NCI-H524 treated with DMSO at 0.1 percent for 48 hours (cell line): ENCODE measurements at regions not wholly inside any gene's neighbourhood (a gene's known extent, or its start where the extent isn't known, plus 50 kb on each side); places are given as distances from the start of the nearest gene placed in this dataset.
"Not testable (repeated sequence)": the region's sequence is repeated elsewhere in the genome, so short reads cannot be mapped to it uniquely, and the experiment has no call there.

Experiments
- DNase-seq: peaks from one replicate; lab custom pipeline; 2025; lab: John Stamatoyannopoulos, UW

DNA sequence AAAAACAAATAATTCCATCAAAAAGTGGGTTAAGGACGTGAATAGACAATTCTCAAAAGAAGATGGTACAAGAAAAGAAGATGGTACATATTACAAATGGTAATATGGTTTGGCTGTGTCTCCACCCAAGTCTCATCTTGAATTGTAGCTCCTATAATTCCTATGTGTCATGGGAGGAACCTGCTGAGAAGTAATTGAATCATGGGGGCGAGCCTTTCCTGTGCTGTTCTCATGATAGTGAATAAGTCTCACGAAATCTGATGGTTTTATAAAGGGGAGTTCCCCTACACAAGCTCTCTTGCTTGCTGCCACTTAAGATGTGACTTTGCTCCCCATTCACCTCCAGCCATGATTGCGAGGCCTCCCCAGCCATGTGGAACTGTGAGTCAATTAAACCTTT is 172.9 kb downstream of the C11orf91 start:
- DNase-seq: not testable (repeated sequence)

DNA sequence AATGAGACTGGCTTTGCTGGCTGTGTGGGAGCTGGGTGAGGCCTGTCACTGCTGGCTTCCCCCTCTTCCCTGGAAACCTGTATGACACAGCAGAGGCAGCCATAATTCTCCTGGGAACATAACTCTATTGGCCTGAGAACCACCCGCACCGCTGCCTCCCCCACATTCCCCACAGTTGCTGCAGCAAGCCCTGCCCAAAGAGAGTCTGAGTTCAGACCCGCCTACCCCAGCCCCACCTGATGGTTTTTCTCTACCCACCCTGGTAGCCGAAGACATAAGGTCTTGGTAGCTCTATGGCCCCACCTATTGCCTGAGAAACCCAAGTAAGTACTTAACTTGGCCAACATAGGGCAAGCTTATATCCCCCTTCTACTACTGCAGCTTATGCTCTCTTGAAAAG is 174.8 kb downstream of the C11orf91 start:
- no peak for DNase-seq

GRCh38 chr11:33521384-33521783 is 179.2 kb downstream of the C11orf91 start:
- no peak for DNase-seq

DNA sequence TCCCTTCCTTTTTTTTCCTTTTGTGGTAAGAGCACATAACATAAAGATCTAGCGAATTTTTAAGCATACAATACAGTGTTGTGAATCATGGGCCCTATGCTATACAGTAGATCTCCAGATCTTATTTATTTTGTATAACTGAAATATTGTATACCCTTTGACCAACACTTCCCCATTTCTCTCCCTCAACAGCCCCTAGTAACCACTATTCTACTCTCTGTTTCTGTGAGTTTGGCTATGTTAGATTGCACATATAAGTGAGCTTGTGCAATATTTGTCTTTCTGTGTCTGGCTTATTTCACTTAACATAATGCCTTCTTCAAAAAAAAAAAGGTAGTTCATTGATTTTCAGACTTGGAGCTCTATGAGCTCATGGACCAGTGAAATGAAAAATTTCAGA is 180.5 kb downstream of the C11orf91 start:
- no peak for DNase-seq

DNA sequence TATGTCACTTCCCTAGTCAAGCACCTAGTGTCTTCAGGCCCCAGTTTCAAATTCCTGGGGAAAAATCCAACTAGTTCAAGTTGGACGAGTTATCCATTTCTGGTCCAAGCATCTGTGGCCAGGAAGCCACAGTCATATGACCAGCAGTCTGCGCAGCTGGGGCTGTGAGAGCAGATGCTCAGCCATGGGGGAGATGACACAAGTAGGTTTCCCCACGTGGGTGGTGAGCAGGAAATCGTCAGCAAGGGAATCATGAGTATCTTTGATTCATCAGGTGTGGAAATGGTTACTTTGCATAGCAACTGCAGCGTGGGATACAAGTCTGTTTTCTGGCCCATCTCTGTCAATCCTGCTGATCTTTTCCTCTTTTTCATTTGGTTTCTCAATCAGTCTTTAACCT is 185.3 kb downstream of the C11orf91 start:
- no peak for DNase-seq

DNA sequence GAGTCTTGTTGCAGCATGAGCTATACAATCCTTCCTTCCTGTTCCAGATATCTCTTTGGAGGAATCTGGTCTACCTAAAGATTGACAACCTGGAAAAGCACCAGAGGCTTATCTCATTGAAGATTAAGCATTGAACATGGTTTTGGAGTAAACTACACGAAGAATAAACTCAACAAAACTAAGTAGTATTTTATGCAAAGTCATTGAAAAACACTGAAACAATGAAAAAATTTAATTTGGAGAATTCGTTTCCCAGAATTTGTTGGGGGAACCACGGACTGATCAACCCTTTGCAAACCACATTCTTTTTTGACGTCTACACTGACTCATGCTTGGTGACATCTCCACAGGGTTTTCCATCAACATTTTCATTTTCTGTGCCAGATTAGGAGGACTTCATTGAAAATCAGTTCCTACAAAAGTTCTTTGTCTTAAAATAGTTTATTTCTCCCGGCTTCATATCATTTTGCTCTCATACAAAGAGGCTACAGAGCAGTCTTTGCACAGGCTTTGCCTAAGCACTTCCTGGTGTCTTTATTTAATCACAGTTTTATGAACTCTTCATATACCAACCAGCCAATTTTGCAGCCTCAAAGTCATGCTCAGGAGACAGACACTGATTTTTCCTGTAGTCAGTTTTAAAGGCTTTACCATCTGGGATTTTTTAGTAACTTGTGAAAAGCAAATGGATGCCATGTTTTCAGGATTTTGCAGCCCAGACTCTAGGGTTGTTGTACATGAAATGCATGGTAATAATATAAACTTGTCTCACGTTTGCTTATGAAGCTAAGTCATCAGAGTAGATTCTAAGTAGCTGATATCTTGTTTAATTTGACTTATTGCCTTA is 186.3 kb downstream of the C11orf91 start:
- DNase-seq: no peak

GRCh38 chr11:33509632-33510031 is 191.0 kb downstream of the C11orf91 start:
- DNase-seq: no peak

- DNase-seq: no peak
Observed at GRCh38 chr11:33507967-33508366, 192.7 kb downstream of the C11orf91 start.

DNA sequence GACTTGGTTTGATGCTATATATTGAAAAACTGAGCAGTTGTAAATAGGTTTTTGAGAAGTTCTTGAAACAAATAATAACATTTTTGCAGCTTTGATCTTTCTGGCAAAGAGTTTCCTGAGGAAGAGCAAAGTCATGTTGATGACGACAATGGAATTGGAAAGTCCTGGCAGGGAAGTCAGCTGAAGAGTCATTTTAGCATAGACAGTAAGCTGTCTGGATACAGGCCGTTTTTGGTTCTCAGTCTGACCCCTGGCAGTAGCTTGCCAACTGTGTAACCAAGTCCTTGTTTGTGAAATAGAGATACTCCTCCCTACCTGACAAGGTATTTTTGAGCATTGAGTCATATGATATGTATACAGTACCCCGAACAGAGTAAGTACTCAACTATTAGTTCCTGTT is 193.3 kb downstream of the C11orf91 start:
- DNase-seq: no peak

DNA sequence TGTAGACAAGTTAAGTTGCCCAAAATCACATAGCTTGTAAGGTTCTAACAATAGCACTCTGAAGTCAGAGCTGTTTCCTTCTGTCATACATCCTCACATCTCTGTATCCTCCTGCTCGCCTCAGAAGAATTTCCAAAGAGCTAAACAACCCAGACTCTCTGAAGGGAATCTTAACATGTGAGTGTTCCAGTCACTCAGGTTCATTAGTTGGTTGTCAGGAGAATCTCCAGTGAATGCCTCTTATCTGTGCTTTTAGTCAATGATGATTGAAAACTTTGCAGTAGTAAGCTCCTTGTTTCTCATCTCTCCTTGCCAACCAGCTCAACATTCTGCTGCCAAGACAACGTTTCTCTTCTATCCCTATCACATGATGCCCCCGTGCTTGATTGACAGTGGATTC is 195.5 kb downstream of the C11orf91 start:
- no peak for DNase-seq

DNA sequence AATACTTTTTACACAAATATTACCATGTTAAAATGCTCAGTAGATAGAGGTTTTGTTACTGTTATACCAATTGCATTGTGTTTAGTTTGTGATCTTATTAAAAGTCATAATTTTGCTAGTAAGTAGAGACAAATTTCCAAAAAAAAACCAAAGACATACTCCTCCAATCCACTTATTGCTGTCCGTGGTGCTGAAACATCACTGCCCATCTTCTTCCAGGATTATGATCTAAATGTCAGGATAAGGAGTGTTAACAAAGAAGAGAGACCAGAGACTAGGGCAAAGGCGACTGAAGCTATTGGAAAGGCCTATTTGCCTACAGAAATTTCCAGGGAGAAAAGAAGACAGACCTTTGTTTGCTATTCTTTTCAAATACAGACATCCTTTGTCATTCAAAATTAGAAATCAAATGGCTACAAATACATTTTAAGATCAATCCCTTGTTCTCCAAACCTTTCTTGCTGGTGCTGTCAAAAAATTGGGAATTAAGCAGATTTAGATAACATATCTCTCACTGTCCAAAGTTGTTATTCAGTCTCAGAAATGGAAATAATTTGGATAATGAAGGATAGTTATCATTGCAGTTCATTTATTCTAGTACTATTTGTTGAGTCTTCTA is 199.7 kb downstream of the C11orf91 start:
- no peak for DNase-seq

DNA sequence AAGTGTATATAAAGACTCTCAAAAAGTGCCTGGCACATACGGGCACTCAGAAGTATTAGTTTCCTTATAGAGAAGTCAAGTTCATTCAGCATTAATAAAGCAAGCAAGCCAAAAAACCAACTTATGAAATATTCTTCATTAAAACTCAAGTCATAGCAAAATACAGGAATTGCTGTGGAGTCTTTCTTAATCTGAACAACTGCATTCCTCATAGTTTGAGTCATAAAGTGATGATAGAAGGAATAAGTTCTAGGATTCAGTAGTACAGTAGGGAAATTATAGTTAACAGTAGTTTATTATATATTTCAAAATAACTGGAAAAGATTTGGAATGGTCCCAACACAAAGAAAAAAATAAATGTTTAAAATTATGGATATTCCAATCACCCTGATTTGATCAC is 200.3 kb downstream of the C11orf91 start:
- no peak for DNase-seq

DNA sequence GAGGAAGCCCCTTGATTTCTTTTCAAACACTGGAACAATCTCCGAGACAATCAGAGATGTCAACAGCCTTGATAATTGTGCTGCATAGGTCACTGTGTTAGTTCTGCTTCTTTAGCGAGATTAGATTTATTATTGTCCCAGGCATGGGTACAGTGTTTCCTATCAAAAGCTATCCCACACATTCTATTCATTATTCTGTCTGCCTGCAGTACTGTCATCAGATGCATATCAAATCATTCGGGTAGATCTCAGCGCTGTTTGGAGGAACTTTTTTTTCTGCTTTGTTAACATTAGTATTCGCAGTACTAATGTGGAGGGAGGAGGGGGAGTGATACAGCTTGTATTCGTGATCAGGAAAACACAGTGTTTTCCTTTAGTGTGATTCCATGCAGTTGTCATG is 208.0 kb downstream of the C11orf91 start:
- no peak for DNase-seq

DNA sequence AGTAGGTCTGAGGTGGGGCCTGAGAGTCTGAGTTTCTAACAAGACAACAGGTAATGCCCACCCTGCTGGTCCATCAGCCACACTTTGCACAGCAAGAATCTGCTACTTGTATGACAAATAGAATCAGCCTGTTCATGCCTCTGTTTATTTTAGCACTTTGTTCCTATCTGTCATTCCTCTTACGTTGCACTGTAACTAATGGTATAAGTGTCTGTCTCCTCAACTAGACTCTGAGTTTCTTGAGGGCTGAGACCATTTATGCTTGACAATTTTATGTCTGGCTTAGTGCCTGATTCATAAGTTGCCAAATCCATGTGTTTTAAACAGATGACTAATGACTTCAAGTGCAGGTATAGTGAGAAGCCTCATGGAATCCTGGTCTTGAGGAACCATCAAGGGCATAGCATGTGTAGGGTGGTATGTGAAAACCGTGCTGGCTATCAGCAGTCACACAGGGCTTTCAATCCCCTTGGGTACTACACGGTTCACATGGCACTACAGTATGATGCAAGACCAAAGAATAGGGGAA is 209.7 kb downstream of the C11orf91 start:
- no peak for DNase-seq

DNA sequence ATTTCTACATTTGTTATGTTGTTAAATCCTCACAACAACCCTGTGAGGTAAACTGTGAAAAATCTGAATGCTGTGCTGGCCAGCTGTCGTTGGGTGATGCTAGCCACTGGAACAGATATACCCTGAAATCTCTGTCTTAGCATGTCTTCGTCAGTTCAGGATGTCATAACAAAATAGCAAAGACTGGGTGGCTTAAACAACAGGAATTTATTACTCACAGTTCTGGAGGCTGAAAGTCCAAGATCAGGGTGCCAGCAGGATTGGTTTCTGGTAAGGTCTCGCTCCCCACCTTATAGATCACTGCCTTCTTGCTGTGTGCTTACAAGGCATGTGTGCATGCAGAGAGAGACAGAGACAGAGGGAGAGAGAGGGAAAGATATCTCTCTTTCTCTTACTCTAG is 211.7 kb downstream of the C11orf91 start:
- no peak for DNase-seq

DNA sequence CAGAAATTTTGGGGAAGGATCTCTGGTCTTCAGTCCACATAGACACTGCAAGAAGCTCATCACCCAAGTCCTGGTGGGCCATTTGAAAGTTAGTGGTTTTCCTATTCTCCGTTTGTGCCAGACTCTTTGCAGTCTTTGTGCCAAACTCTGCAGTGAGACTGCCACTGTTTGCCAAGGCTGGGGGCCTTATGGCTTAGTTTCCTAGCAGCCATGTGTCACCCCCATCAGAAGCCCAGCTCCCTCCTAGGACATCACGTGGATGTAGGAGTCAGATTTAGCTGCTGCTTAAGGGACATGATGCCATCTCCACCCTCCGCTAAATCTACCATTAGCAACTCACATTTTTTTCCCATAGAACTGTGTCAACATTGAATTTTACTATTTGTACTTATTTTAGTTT is 220.0 kb downstream of the C11orf91 start:
- no peak for DNase-seq

- DNase-seq: no peak
Observed at GRCh38 chr11:33479231-33479630, 221.4 kb downstream of the C11orf91 start.

DNA sequence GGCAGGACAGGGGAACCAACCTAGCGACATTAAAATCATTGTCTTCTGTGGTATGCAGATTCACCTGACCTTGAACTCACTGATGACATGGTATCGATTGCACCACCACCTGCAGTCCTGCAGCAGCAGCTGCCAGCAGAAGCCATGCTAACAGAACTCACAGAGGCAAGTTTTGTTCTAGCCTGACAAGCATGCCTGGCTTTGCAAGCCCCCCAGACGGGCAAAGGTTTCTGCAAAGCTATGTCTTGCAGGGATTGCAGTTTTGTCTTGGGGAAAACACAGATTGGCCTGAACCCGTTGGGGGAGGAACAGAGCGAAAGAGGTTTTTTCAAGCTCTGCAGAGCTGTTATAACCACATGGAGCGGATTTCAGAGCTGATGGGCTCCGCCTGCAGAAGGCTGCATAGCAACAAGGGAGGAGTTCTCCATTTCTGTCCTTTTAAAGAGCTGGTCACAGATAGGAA is 221.0 kb downstream of the HIPK3 start:
- DNase-seq: no peak

GRCh38 chr11:33476945-33477606 is 219.9 kb downstream of the HIPK3 start:
- DNase-seq: no peak

- no peak for DNase-seq
Observed at GRCh38 chr11:33475993-33476392, 218.8 kb downstream of the HIPK3 start.

GRCh38 chr11:33474866-33475265 is 217.7 kb downstream of the HIPK3 start:
- no peak for DNase-seq

- DNase-seq: no peak
Observed at GRCh38 chr11:33471541-33471940, 214.4 kb downstream of the HIPK3 start.

DNA sequence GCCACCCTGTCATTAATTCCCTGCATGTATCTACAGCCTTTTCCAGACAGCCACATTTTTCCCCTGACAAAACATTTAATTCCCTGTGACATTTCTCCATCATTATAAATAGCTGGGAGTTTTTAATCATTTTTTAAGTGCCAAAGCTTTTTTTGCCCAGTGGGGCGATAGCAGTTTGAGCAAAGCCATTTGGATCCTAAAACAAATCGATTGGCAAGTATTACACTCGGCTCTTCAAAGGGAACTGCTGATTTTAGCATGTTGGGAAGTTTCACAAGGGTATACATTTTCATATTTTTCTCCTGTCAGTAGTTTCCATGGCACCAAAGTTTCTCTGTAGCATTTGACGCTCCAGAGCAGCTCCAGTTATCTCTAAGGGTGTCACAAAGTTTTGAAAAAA is 210.8 kb downstream of the HIPK3 start:
- no peak for DNase-seq
